OCI-LY3 (cell line): ENCODE measurements at regions not wholly inside any gene's neighbourhood (a gene's known extent, or its start where the extent isn't known, plus 50 kb on each side); places are given as distances from the start of the nearest gene placed in this dataset.

Experiments
- CTCF ChIP-seq: fragments of 200-600, 300-600 bp; sonication (generic); IDR thresholded peaks from 2 replicates; pipeline ENCODE4 v1.5.1; 2014; ENCODE audit warnings: antibody characterized with exemption, low read length, low read depth
- EZH2phosphoT487 ChIP-seq: fragments of 200-600 bp; shearing (Covaris generic); IDR thresholded peaks from 2 replicates; pipeline ENCODE4 v1.6.1; 2018; ENCODE audit warnings: antibody characterized with exemption, mixed run types, low read depth

DNA sequence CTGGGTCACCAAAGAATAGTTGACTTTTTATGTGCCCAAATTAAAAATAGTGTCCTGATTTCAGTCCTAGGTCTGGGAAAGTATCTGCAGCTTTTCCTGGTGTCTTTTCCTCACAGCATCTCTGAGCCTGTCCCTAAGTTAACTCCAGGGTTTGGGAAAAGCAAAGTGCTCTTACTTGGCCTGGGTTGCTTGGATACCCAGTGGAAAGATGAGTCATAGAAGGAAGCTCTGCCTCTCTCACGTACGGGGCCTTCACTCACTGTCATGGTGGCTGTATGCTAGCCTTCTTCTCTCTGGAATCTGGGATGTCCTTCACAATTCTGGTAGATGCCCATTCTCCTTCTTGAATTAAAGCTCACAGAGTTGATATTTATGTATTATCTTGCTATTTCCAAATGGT lies 607.3 kb downstream of the ANKRD50 start:
- no peak for TF ChIP-seq CTCF
- no peak for TF ChIP-seq EZH2phosphoT487
